HL-60 (cell line): ENCODE measurements at regions not wholly inside any gene's neighbourhood (a gene's known extent, or its start where the extent isn't known, plus 50 kb on each side); places are given as distances from the start of the nearest gene placed in this dataset.

Experiments
- DNase-seq, 2 experiments: peaks; one replicate each; pipeline ENCODE4 v3.0.0-alpha.2; 2010 to 2020; ENCODE audit warnings: low read depth in 1 of 2, low spot score in 1 of 2
- H3K27ac ChIP-seq: fragments of 250-450 bp; sonication (Bioruptor Pico); replicated peaks from 2 replicates; pipeline ENCODE4 v1.5.1; 2020; ENCODE audit warnings: mild to moderate bottlenecking, moderate library complexity
- H3K27me3 ChIP-seq: fragments of 250-450 bp; sonication (Bioruptor Pico); 2 replicates; pipeline ENCODE4 v1.5.1; 2021; ENCODE audit warnings: mild to moderate bottlenecking, moderate library complexity; ENCODE audit not compliant: insufficient read depth, poor library complexity, severe bottlenecking
- H3K4me3 ChIP-seq: replicated peaks from 2 replicates; pipeline ENCODE4 v1.5.1; 2011; ENCODE audit warnings: mild to moderate bottlenecking, control low read depth, low read length; ENCODE audit not compliant: insufficient read depth
- GABPA ChIP-seq: IDR thresholded peaks from 2 replicates; pipeline ENCODE4 v1.6.1; 2012; ENCODE audit warnings: low read depth
- POLR2AphosphoS5 ChIP-seq: IDR thresholded peaks from 2 replicates; pipeline ENCODE4 v1.6.1; 2012; ENCODE audit warnings: low read depth
- SPI1 ChIP-seq: IDR thresholded peaks from 2 replicates; pipeline ENCODE4 v1.6.1; 2012; ENCODE audit warnings: low read depth, mild to moderate bottlenecking, borderline replicate concordance
- TF ChIP-seq, protein P1 (sequence below): IDR thresholded peaks from 2 replicates; pipeline ENCODE4 v1.6.1; 2012; ENCODE audit warnings: low read depth; ENCODE audit not compliant: insufficient replicate concordance
- TF ChIP-seq, protein P2 (sequence below): IDR thresholded peaks from one replicate; pipeline ENCODE4 v1.5.1; 2011; ENCODE audit warnings: low read length, control low read depth, inconsistent platforms; ENCODE audit not compliant: insufficient read depth

DNA sequence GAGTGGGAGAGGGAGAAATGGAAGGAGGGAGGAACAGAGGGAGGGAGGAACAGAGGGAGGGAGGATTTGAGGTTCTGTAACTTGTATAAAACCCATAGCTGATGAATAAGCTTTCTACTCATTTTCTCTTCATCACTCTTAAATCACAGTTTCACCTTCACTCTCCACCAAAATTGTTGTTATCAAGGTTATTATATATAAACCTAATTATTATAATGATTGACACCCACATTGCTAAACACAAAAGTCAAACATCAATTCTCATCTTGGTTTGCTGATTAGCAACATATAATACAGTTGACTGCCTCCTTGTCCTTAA is 229.0 kb upstream of the PAPPA start:
- no peak overlapping the region for H3K4me3 ChIP-seq
- no peak for TF ChIP-seq SPI1
- TF ChIP-seq, protein P1, sequence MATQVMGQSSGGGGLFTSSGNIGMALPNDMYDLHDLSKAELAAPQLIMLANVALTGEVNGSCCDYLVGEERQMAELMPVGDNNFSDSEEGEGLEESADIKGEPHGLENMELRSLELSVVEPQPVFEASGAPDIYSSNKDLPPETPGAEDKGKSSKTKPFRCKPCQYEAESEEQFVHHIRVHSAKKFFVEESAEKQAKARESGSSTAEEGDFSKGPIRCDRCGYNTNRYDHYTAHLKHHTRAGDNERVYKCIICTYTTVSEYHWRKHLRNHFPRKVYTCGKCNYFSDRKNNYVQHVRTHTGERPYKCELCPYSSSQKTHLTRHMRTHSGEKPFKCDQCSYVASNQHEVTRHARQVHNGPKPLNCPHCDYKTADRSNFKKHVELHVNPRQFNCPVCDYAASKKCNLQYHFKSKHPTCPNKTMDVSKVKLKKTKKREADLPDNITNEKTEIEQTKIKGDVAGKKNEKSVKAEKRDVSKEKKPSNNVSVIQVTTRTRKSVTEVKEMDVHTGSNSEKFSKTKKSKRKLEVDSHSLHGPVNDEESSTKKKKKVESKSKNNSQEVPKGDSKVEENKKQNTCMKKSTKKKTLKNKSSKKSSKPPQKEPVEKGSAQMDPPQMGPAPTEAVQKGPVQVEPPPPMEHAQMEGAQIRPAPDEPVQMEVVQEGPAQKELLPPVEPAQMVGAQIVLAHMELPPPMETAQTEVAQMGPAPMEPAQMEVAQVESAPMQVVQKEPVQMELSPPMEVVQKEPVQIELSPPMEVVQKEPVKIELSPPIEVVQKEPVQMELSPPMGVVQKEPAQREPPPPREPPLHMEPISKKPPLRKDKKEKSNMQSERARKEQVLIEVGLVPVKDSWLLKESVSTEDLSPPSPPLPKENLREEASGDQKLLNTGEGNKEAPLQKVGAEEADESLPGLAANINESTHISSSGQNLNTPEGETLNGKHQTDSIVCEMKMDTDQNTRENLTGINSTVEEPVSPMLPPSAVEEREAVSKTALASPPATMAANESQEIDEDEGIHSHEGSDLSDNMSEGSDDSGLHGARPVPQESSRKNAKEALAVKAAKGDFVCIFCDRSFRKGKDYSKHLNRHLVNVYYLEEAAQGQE = no peak
- no peak for TF ChIP-seq POLR2AphosphoS5
- TF ChIP-seq, protein P2, sequence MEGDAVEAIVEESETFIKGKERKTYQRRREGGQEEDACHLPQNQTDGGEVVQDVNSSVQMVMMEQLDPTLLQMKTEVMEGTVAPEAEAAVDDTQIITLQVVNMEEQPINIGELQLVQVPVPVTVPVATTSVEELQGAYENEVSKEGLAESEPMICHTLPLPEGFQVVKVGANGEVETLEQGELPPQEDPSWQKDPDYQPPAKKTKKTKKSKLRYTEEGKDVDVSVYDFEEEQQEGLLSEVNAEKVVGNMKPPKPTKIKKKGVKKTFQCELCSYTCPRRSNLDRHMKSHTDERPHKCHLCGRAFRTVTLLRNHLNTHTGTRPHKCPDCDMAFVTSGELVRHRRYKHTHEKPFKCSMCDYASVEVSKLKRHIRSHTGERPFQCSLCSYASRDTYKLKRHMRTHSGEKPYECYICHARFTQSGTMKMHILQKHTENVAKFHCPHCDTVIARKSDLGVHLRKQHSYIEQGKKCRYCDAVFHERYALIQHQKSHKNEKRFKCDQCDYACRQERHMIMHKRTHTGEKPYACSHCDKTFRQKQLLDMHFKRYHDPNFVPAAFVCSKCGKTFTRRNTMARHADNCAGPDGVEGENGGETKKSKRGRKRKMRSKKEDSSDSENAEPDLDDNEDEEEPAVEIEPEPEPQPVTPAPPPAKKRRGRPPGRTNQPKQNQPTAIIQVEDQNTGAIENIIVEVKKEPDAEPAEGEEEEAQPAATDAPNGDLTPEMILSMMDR = no peak
- TF ChIP-seq GABPA = no peak
- DNase-seq = no peak
- H3K27ac ChIP-seq = no peak overlapping the region
- no peaks in the 10 kb centered on the region for H3K27me3 ChIP-seq

DNA sequence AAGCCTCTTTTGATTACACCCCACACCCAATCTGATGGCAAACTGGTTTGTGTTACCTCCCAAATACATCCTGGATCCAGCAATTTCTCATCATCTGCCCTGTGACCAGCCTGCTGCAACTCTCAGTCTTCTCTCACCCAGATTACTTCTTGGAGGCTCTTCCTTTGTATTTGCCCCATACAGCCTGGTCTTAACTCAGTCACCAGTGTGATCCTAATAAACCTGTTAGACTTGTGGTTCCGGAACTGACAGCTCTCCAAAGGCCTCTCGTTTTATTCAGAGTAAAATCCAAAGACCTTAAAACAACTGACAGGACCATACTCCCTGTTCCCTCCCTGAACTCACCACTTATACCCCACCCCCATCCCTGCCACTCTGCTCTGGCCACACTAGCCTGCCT is 228.2 kb upstream of the PAPPA start:
- no peaks in the 10 kb centered on the region for H3K27me3 ChIP-seq
- no peak overlapping the region for H3K27ac ChIP-seq
- no peak overlapping the region for H3K4me3 ChIP-seq
- DNase-seq = no peak
- no peak for TF ChIP-seq GABPA
- TF ChIP-seq, protein P1 = no peak

DNA sequence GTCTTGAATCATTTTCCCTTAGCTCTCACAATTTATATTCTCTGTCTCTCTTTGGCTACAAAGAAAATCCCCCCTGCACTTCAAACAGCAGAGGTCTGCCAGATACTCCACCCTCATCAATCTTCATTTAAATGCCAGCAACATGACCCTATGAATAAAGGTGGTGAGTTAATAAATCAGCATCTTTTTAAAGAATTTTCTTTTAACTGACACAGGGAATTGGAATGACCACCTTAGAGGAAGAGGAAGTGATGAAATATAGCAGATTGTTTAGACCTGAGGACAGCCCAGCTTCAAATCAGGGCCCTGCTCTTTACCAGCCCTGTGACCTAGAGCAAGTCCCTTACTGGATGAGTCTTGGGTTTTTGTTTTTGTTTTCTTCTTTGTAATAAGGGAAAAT is 223.1 kb upstream of the PAPPA start:
- TF ChIP-seq GABPA = no peak
- no peak for TF ChIP-seq POLR2AphosphoS5
- no peak for TF ChIP-seq SPI1
- TF ChIP-seq, protein P2 = no peak
- TF ChIP-seq, protein P1 = no peak

DNA sequence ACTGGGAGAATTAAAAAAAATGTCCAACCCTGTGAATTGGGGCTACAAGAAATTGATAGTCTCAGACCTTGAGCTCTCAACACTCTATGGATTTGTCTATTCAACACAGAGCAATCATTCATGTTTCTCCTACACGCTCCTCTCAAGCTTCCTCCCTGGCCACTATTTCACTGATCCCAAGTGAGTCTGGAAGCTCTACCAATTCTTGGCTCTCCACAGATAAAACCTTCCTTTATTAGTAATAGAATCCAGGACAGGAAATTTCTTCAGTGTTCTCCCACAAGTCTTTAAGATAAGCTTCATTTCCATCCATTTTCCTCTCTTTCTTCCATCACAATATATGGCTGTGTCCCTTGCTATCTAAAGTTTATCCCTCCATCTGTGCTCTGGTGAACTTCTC is 215.1 kb upstream of the PAPPA start:
- Histone ChIP-seq H3K27ac (no peak overlapping the region), H3K27me3 (no peaks in the 10 kb centered on the region), H3K4me3 (no peak overlapping the region)
- no peak for DNase-seq
- TF ChIP-seq SPI1 = no peak
- TF ChIP-seq, protein P1 = no peak
- no peak for TF ChIP-seq GABPA
- TF ChIP-seq POLR2AphosphoS5 = no peak
- TF ChIP-seq, protein P2 = no peak

More for the DNA sequence above, 223.1 kb upstream of the PAPPA start:
- Histone ChIP-seq H3K27ac (no peak overlapping the region), H3K4me3 (no peak overlapping the region), H3K27me3 (no peaks in the 10 kb centered on the region)
- DNase-seq = no peak
